ENCODE measurements at regions not wholly inside any gene's neighbourhood (a gene's known extent, or its start where the extent isn't known, plus 50 kb on each side); places are given as distances from the start of the nearest gene placed in this dataset.
A peak's percentile ranks its signal among the peaks of the same experiment; 100 is the strongest.

- no peak for DNase-seq (ENCODE audit: low spot score in 2 of 2)
- no peaks in the 10 kb centered on the region for H3K36me3 ChIP-seq
- H3K4me3 ChIP-seq = no peak overlapping the region
- intact Hi-C loops (cut with DNase I) = no loop called here
- no peaks in the 10 kb centered on the region for H3K27me3 ChIP-seq
- no peak for TF ChIP-seq CTCF (IDR thresholded peaks at IDR 0.05)
- no peak overlapping the region for H3K27ac ChIP-seq
- H3K9me3 ChIP-seq = no peaks in the 10 kb centered on the region
- H3K4me1 ChIP-seq = no peaks in the 10 kb centered on the region
Measured at GRCh38 chr11:127362754-127363308, 362.3 kb upstream of the KIRREL3 start.

GRCh38 chr11:127358160-127358559 lies 357.6 kb upstream of the KIRREL3 start:
- intact Hi-C loops (cut with DNase I) = no loop called here
- no peaks in the 10 kb centered on the region for H3K27me3 ChIP-seq
- no peaks in the 10 kb centered on the region for H3K36me3 ChIP-seq
- no peaks in the 10 kb centered on the region for H3K9me3 ChIP-seq
- no peak for DNase-seq (ENCODE audit: low spot score in 2 of 2)
- no peaks in the 10 kb centered on the region for H3K4me1 ChIP-seq
- no peak overlapping the region for H3K27ac ChIP-seq
- H3K4me3 ChIP-seq = no peak overlapping the region
- TF ChIP-seq CTCF (IDR thresholded peaks at IDR 0.05) = no peak

GRCh38 chr11:127350476-127350875 lies 349.9 kb upstream of the KIRREL3 start:
- Histone ChIP-seq H3K36me3 (no peaks in the 10 kb centered on the region), H3K4me1 (no peaks in the 10 kb centered on the region), H3K4me3 (no peak overlapping the region), H3K27ac (no peak overlapping the region), H3K9me3 (no peaks in the 10 kb centered on the region), H3K27me3 (no peaks in the 10 kb centered on the region)
- intact Hi-C loops (cut with DNase I) = no loop called here
- no peak for DNase-seq (ENCODE audit: low spot score in 2 of 2)
- no peak for TF ChIP-seq CTCF (IDR thresholded peaks at IDR 0.05)

GRCh38 chr11:127345819-127346459 lies 345.4 kb upstream of the KIRREL3 start:
- Histone ChIP-seq H3K4me1 (no peaks in the 10 kb centered on the region), H3K9me3 (no peaks in the 10 kb centered on the region), H3K4me3 (no peak overlapping the region), H3K36me3 (no peaks in the 10 kb centered on the region), H3K27ac (no peak overlapping the region), H3K27me3 (no peaks in the 10 kb centered on the region)
- intact Hi-C loops (cut with DNase I) = loop anchor here (2.0 kb wide), 1 partner anchor 905 kb away; no protein-coding TSS in a partner anchor
- DNase-seq (ENCODE audit: low spot score in 2 of 2) = no peak
- TF ChIP-seq CTCF (IDR thresholded peaks at IDR 0.05) = peak in 2 of 3 experiments; percentile 36 to 52

- no peak for DNase-seq (ENCODE audit: low spot score in 2 of 2)
- H3K36me3 ChIP-seq = no peaks in the 10 kb centered on the region
- no peak overlapping the region for H3K4me3 ChIP-seq
- no peaks in the 10 kb centered on the region for H3K4me1 ChIP-seq
- no peaks in the 10 kb centered on the region for H3K9me3 ChIP-seq
- intact Hi-C loops (cut with DNase I) = no loop called here
- TF ChIP-seq CTCF (IDR thresholded peaks at IDR 0.05) = no peak
- H3K27me3 ChIP-seq = no peaks in the 10 kb centered on the region
- H3K27ac ChIP-seq = no peak overlapping the region
Measured at GRCh38 chr11:127340438-127340837, 339.9 kb upstream of the KIRREL3 start.
